ENCODE measurements at regions not wholly inside any gene's neighbourhood (a gene's known extent, or its start where the extent isn't known, plus 50 kb on each side); places are given as distances from the start of the nearest gene placed in this dataset.
"Not testable (repeated sequence)": the region's sequence is repeated elsewhere in the genome, so short reads cannot be mapped to it uniquely, and the experiment has no call there.

GRCh38 chr21:9788281-9788680, 733.1 kb upstream of the TPTE start:
- POLR2A ChIA-PET; H3K27ac ChIP-seq (ENCODE audit: low read depth, low read length): not testable (repeated sequence)

GRCh38 chr21:9790354-9790753, 731.0 kb upstream of the TPTE start:
- H3K36me3 ChIP-seq (ENCODE audit: control insufficient read depth in 1 of 2, insufficient read depth in 2 of 2, low read length in 2 of 2); CTCF ChIA-PET; H3K4me1 ChIP-seq (ENCODE audit: control insufficient read depth in 1 of 2, insufficient read depth in 2 of 2, low read length in 2 of 2); ATAC-seq; H2AFZ ChIP-seq (ENCODE audit: low read depth, low read length, poor library complexity, severe bottlenecking); H3K79me2 ChIP-seq (ENCODE audit: insufficient read depth, low read length); H3K27ac ChIP-seq (ENCODE audit: low read depth, low read length); H3K27me3 ChIP-seq (ENCODE audit: insufficient read depth, low read length); POLR2A ChIA-PET; DNase-seq (ENCODE audit: low read depth, low spot score); H3K4me3 ChIP-seq (replicated peaks in 1 of 2; ENCODE audit: low read depth in 1 of 2, low read length in 2 of 2); BruUV-seq (replicated peaks); H4K20me1 ChIP-seq (ENCODE audit: insufficient read depth); RAD21 ChIA-PET (ENCODE audit: low non-redundant PET in 1 of 2, low total read pairs in 2 of 2, uncharacterized antibody in 2 of 2, unreplicated experiment in 2 of 2); H3K9ac ChIP-seq (ENCODE audit: low read length); H3K4me2 ChIP-seq (ENCODE audit: low read length); intact Hi-C loops (cut with micrococcal nuclease); H3K9me2 ChIP-seq (ENCODE audit: insufficient read depth): not testable (repeated sequence)
- H3K9me3 ChIP-seq (ENCODE audit: control insufficient read depth in 1 of 2, insufficient read depth in 1 of 2, low read depth in 1 of 2, low read length in 2 of 2), result peaks cover 22 to 28% of the 10 kb centered on the region in 2 experiments; a peak in 2 of 4 replicates

More at GRCh38 chr21:9788281-9788680, 733.1 kb upstream of the TPTE start:
- DNase-seq (ENCODE audit: low read depth, low spot score); BruUV-seq (replicated peaks); intact Hi-C loops (cut with micrococcal nuclease); H3K79me2 ChIP-seq (ENCODE audit: insufficient read depth, low read length); H3K9me2 ChIP-seq (ENCODE audit: insufficient read depth); H4K20me1 ChIP-seq (ENCODE audit: insufficient read depth); H3K4me3 ChIP-seq (replicated peaks in 1 of 2; ENCODE audit: low read depth in 1 of 2, low read length in 2 of 2); H2AFZ ChIP-seq (ENCODE audit: low read depth, low read length, poor library complexity, severe bottlenecking); H3K9ac ChIP-seq (ENCODE audit: low read length); H3K36me3 ChIP-seq (ENCODE audit: control insufficient read depth in 1 of 2, insufficient read depth in 2 of 2, low read length in 2 of 2); RAD21 ChIA-PET (ENCODE audit: low non-redundant PET in 1 of 2, low total read pairs in 2 of 2, uncharacterized antibody in 2 of 2, unreplicated experiment in 2 of 2); H3K4me1 ChIP-seq (ENCODE audit: control insufficient read depth in 1 of 2, insufficient read depth in 2 of 2, low read length in 2 of 2); H3K27me3 ChIP-seq (ENCODE audit: insufficient read depth, low read length); ATAC-seq; H3K4me2 ChIP-seq (ENCODE audit: low read length); CTCF ChIA-PET: not testable (repeated sequence)
- peaks cover 25 to 26% of the 10 kb centered on the region in 2 experiments; a peak in 2 of 4 replicates for H3K9me3 ChIP-seq (ENCODE audit: control insufficient read depth in 1 of 2, insufficient read depth in 1 of 2, low read depth in 1 of 2, low read length in 2 of 2)

- DNase-seq (ENCODE audit: low read depth, low spot score); H3K36me3 ChIP-seq (ENCODE audit: control insufficient read depth in 1 of 2, insufficient read depth in 2 of 2, low read length in 2 of 2); H3K4me1 ChIP-seq (ENCODE audit: control insufficient read depth in 1 of 2, insufficient read depth in 2 of 2, low read length in 2 of 2); ATAC-seq; H3K27me3 ChIP-seq (ENCODE audit: insufficient read depth, low read length); H2AFZ ChIP-seq (ENCODE audit: low read depth, low read length, poor library complexity, severe bottlenecking); H3K4me3 ChIP-seq (replicated peaks in 1 of 2; ENCODE audit: low read depth in 1 of 2, low read length in 2 of 2); RAD21 ChIA-PET (ENCODE audit: low non-redundant PET in 1 of 2, low total read pairs in 2 of 2, uncharacterized antibody in 2 of 2, unreplicated experiment in 2 of 2); H3K4me2 ChIP-seq (ENCODE audit: low read length); H3K27ac ChIP-seq (ENCODE audit: low read depth, low read length); H4K20me1 ChIP-seq (ENCODE audit: insufficient read depth); BruUV-seq (replicated peaks); H3K79me2 ChIP-seq (ENCODE audit: insufficient read depth, low read length); H3K9ac ChIP-seq (ENCODE audit: low read length); POLR2A ChIA-PET; CTCF ChIA-PET; H3K9me2 ChIP-seq (ENCODE audit: insufficient read depth); intact Hi-C loops (cut with micrococcal nuclease): not testable (repeated sequence)
- H3K9me3 ChIP-seq (ENCODE audit: control insufficient read depth in 1 of 2, insufficient read depth in 1 of 2, low read depth in 1 of 2, low read length in 2 of 2), result peaks cover 26 to 34% of the 10 kb centered on the region in 2 experiments; a peak in 3 of 4 replicates
These were observed 729.9 kb upstream of the TPTE start for GRCh38 chr21:9791453-9791852.

- H3K9ac ChIP-seq (ENCODE audit: low read length); BruUV-seq (replicated peaks); H3K4me2 ChIP-seq (ENCODE audit: low read length); RAD21 ChIA-PET (ENCODE audit: low non-redundant PET in 1 of 2, low total read pairs in 2 of 2, uncharacterized antibody in 2 of 2, unreplicated experiment in 2 of 2); H3K27ac ChIP-seq (ENCODE audit: low read depth, low read length); ATAC-seq; H3K36me3 ChIP-seq (ENCODE audit: control insufficient read depth in 1 of 2, insufficient read depth in 2 of 2, low read length in 2 of 2); intact Hi-C loops (cut with micrococcal nuclease); H2AFZ ChIP-seq (ENCODE audit: low read depth, low read length, poor library complexity, severe bottlenecking); H3K4me3 ChIP-seq (replicated peaks in 1 of 2; ENCODE audit: low read depth in 1 of 2, low read length in 2 of 2); DNase-seq (ENCODE audit: low read depth, low spot score); H4K20me1 ChIP-seq (ENCODE audit: insufficient read depth); H3K27me3 ChIP-seq (ENCODE audit: insufficient read depth, low read length); CTCF ChIA-PET; POLR2A ChIA-PET; H3K4me1 ChIP-seq (ENCODE audit: control insufficient read depth in 1 of 2, insufficient read depth in 2 of 2, low read length in 2 of 2); H3K9me2 ChIP-seq (ENCODE audit: insufficient read depth); H3K79me2 ChIP-seq (ENCODE audit: insufficient read depth, low read length): not testable (repeated sequence)
- peaks cover 17 to 23% of the 10 kb centered on the region in 2 experiments; a peak in 3 of 4 replicates for H3K9me3 ChIP-seq (ENCODE audit: control insufficient read depth in 1 of 2, insufficient read depth in 1 of 2, low read depth in 1 of 2, low read length in 2 of 2)
These were observed 726.1 kb upstream of the TPTE start for GRCh38 chr21:9795291-9795690.

GRCh38 chr21:9796293-9796692, 725.1 kb upstream of the TPTE start:
- H3K4me3 ChIP-seq (replicated peaks in 1 of 2; ENCODE audit: low read depth in 1 of 2, low read length in 2 of 2); H3K9me2 ChIP-seq (ENCODE audit: insufficient read depth); H3K4me2 ChIP-seq (ENCODE audit: low read length); H3K27ac ChIP-seq (ENCODE audit: low read depth, low read length); H2AFZ ChIP-seq (ENCODE audit: low read depth, low read length, poor library complexity, severe bottlenecking); RAD21 ChIA-PET (ENCODE audit: low non-redundant PET in 1 of 2, low total read pairs in 2 of 2, uncharacterized antibody in 2 of 2, unreplicated experiment in 2 of 2); ATAC-seq; H3K27me3 ChIP-seq (ENCODE audit: insufficient read depth, low read length); POLR2A ChIA-PET; CTCF ChIA-PET; intact Hi-C loops (cut with micrococcal nuclease); H3K9ac ChIP-seq (ENCODE audit: low read length); H4K20me1 ChIP-seq (ENCODE audit: insufficient read depth); DNase-seq (ENCODE audit: low read depth, low spot score); H3K4me1 ChIP-seq (ENCODE audit: control insufficient read depth in 1 of 2, insufficient read depth in 2 of 2, low read length in 2 of 2); H3K36me3 ChIP-seq (ENCODE audit: control insufficient read depth in 1 of 2, insufficient read depth in 2 of 2, low read length in 2 of 2); H3K79me2 ChIP-seq (ENCODE audit: insufficient read depth, low read length); BruUV-seq (replicated peaks): not testable (repeated sequence)
- peaks cover 17 to 22% of the 10 kb centered on the region in 2 experiments; a peak in 3 of 4 replicates for H3K9me3 ChIP-seq (ENCODE audit: control insufficient read depth in 1 of 2, insufficient read depth in 1 of 2, low read depth in 1 of 2, low read length in 2 of 2)

Measured in HCT116 (cell line).